SKM-1 (cell line): ENCODE measurements at regions not wholly inside any gene's neighbourhood (a gene's known extent, or its start where the extent isn't known, plus 50 kb on each side); places are given as distances from the start of the nearest gene placed in this dataset.

Experiments
- DNase-seq: peaks from one replicate; lab custom pipeline; 2025; ENCODE audit not compliant: unreplicated experiment; lab: John Stamatoyannopoulos, UW

GRCh38 chr13:63024458-63024857 is 1608.8 kb upstream of the PCDH20 start:
- DNase-seq = no peak

GRCh38 chr13:63011996-63012395 is 1596.3 kb upstream of the PCDH20 start:
- DNase-seq = no peak

GRCh38 chr13:63010072-63010658 is 1594.5 kb upstream of the PCDH20 start:
- DNase-seq = no peak

GRCh38 chr13:63005625-63006024 is 1590.0 kb upstream of the PCDH20 start:
- DNase-seq = no peak

GRCh38 chr13:62997696-62998095 is 1582.0 kb upstream of the PCDH20 start:
- no peak for DNase-seq

GRCh38 chr13:62997038-62997599 is 1581.5 kb upstream of the PCDH20 start:
- DNase-seq = no peak

GRCh38 chr13:62973804-62974203 is 1558.2 kb upstream of the PCDH20 start:
- no peak for DNase-seq

GRCh38 chr13:62964522-62964921 is 1548.9 kb upstream of the PCDH20 start:
- no peak for DNase-seq

- DNase-seq = no peak
These were observed 1545.1 kb upstream of the PCDH20 start for GRCh38 chr13:62960723-62961122.

- no peak for DNase-seq
These were observed 1518.2 kb upstream of the PCDH20 start for GRCh38 chr13:62933809-62934208.

- DNase-seq = no peak
These were observed 1516.7 kb upstream of the PCDH20 start for GRCh38 chr13:62932256-62932883.

- DNase-seq = no peak
These were observed 1516.2 kb upstream of the PCDH20 start for GRCh38 chr13:62931853-62932252.

GRCh38 chr13:62924395-62924794 is 1508.7 kb upstream of the PCDH20 start:
- DNase-seq = no peak

- no peak for DNase-seq
These were observed 1504.5 kb upstream of the PCDH20 start for GRCh38 chr13:62920159-62920558.

- no peak for DNase-seq
These were observed 1503.8 kb upstream of the PCDH20 start for GRCh38 chr13:62919491-62919890.

- DNase-seq = no peak
These were observed 1495.0 kb upstream of the PCDH20 start for GRCh38 chr13:62910541-62911060.

- no peak for DNase-seq
These were observed 1492.7 kb upstream of the PCDH20 start for GRCh38 chr13:62908321-62908720.

GRCh38 chr13:62906896-62907295 is 1491.2 kb upstream of the PCDH20 start:
- no peak for DNase-seq

- no peak for DNase-seq
These were observed 1490.8 kb upstream of the PCDH20 start for GRCh38 chr13:62906469-62906868.

GRCh38 chr13:62887046-62887445 is 1471.4 kb upstream of the PCDH20 start:
- DNase-seq = no peak

GRCh38 chr13:62879071-62879470 is 1463.4 kb upstream of the PCDH20 start:
- no peak for DNase-seq

GRCh38 chr13:62875118-62875640 is 1459.5 kb upstream of the PCDH20 start:
- no peak for DNase-seq
